HCT116 (cell line): ENCODE measurements at regions not wholly inside any gene's neighbourhood (a gene's known extent, or its start where the extent isn't known, plus 50 kb on each side); places are given as distances from the start of the nearest gene placed in this dataset.

Source experiments
- ATAC-seq: fragments of 200-7000 bp; cut with Tn5 transposase; 2 replicates; pipeline ENCODE4 v1.9.1; 2020; ENCODE audit warnings: mild to moderate bottlenecking, moderate library complexity
- BruUV-seq: library from RNA; stranded (reverse); fragments of 400-500 nt; replicated peaks from 2 replicates; lab custom pipeline; 2021; lab: Mats Ljungman, UMichigan
- CTCF ChIA-PET: fragments of 300-600 bp; sonication (Branson Sonifier 250); formaldehyde crosslinking; loops from one replicate; lab custom pipeline; 2021; ENCODE audit warnings: antibody characterized with exemption; lab: Charles Lee
- POLR2A ChIA-PET: fragments of 300-600, 350-600 bp; sonication (Branson Sonifier 250); formaldehyde crosslinking; loops from one replicate; lab custom pipeline; 2021; ENCODE audit warnings: antibody characterized with exemption; lab: Charles Lee
- RAD21 ChIA-PET, 2 experiments: fragments of 300-600 bp; sonication (Branson Sonifier 250); formaldehyde crosslinking; loops; one replicate each; lab custom pipeline; 2023; ENCODE audit warnings: low total read pairs in 2 of 2; ENCODE audit not compliant: uncharacterized antibody in 2 of 2, unreplicated experiment in 2 of 2, low non-redundant PET in 1 of 2; lab: Charles Lee
- DNase-seq: peaks from one replicate; pipeline ENCODE4 v3.0.0-alpha.2; 2010; ENCODE audit warnings: low read depth, low spot score
- H2AFZ ChIP-seq: fragments of 200-600 bp; shearing (Covaris generic), sonication (generic); 2 replicates; pipeline ENCODE4 v1.6.1; 2017; ENCODE audit warnings: low read depth, mixed run types, mixed read lengths, antibody characterized with exemption, low read length; ENCODE audit not compliant: poor library complexity, severe bottlenecking
- H3K27ac ChIP-seq: 2 replicates; pipeline ENCODE4 v1.5.1; 2012; ENCODE audit warnings: low read depth, low read length
- H3K27me3 ChIP-seq: fragments of 200-600 bp; sonication (generic); 2 replicates; pipeline ENCODE4 v1.6.1; 2016; ENCODE audit warnings: mixed run types, low read length, mixed read lengths; ENCODE audit not compliant: insufficient read depth
- H3K36me3 ChIP-seq, 2 experiments: fragments of 200-500 bp in 1 of 2; fragments of 200-600 bp in 1 of 2; sonication (Bioruptor generic) in 1 of 2; sonication (generic) in 1 of 2; 2 replicates each; pipeline versions ENCODE4 v1.5.1 to v1.6.1; 2014 to 2016; ENCODE audit warnings: low read length in 2 of 2, inconsistent platforms in 1 of 2, mixed read lengths in 1 of 2, mixed run types in 1 of 2; ENCODE audit not compliant: insufficient read depth in 2 of 2, control insufficient read depth in 1 of 2
- H3K4me1 ChIP-seq, 2 experiments: fragments of 200-600 bp in 1 of 2; sonication (generic) in 1 of 2; 2 replicates each; pipeline versions ENCODE4 v1.5.1 to v1.6.1; 2012 to 2017; ENCODE audit warnings: low read length in 2 of 2, inconsistent platforms in 1 of 2, mild to moderate bottlenecking in 1 of 2, mixed read lengths in 1 of 2, mixed run types in 1 of 2, moderate library complexity in 1 of 2; ENCODE audit not compliant: insufficient read depth in 2 of 2, control insufficient read depth in 1 of 2
- H3K4me2 ChIP-seq: fragments of 200-600 bp; sonication (generic); 2 replicates; pipeline ENCODE4 v1.6.1; 2017; ENCODE audit warnings: mixed run types, low read length, mixed read lengths
- H3K4me3 ChIP-seq, 2 experiments: fragments of 200-600 bp in 1 of 2; sonication (generic) in 1 of 2; replicated peaks in 1 of 2; 2 replicates each; pipeline ENCODE4 v1.5.1; 2011 to 2016; ENCODE audit warnings: low read length in 2 of 2, control low read depth in 1 of 2, low read depth in 1 of 2, mild to moderate bottlenecking in 1 of 2, mixed read lengths in 1 of 2, mixed run types in 1 of 2
- H3K79me2 ChIP-seq: fragments of 200-600 bp; sonication (generic); 2 replicates; pipeline ENCODE4 v1.6.1; 2017; ENCODE audit warnings: mild to moderate bottlenecking, mixed run types, low read length, moderate library complexity, mixed read lengths; ENCODE audit not compliant: insufficient read depth
- H3K9ac ChIP-seq: fragments of 200-600 bp; sonication (generic); 2 replicates; pipeline ENCODE4 v1.6.1; 2016; ENCODE audit warnings: low read length, mixed read lengths
- H3K9me2 ChIP-seq: fragments of 200-600 bp; sonication (generic), shearing (Covaris generic); 2 replicates; pipeline ENCODE4 v1.6.1; 2017; ENCODE audit warnings: mixed run types, mild to moderate bottlenecking, moderate library complexity; ENCODE audit not compliant: insufficient read depth
- H3K9me3 ChIP-seq, 2 experiments: fragments of 200-500 bp in 1 of 2; fragments of 200-600 bp in 1 of 2; sonication (Bioruptor generic) in 1 of 2; sonication (generic) in 1 of 2; 2 replicates each; pipeline ENCODE4 v1.6.1; 2014 to 2017; ENCODE audit warnings: low read length in 2 of 2, mixed read lengths in 2 of 2, inconsistent platforms in 1 of 2, low read depth in 1 of 2, mild to moderate bottlenecking in 1 of 2, mixed run types in 1 of 2, moderate library complexity in 1 of 2; ENCODE audit not compliant: control insufficient read depth in 1 of 2, insufficient read depth in 1 of 2
- H4K20me1 ChIP-seq: fragments of 200-600 bp; sonication (generic), shearing (Covaris generic); 2 replicates; pipeline ENCODE4 v1.6.1; 2017; ENCODE audit warnings: mixed run types, mild to moderate bottlenecking, moderate library complexity; ENCODE audit not compliant: insufficient read depth
- CTCF ChIP-seq, 3 experiments: fragments of 200-600 bp in 1 of 3; sonication (generic) in 1 of 3; IDR thresholded peaks in 2 of 3; conservative IDR thresholded peaks in 1 of 3; 2 replicates each; pipeline ENCODE4 v1.5.1; 2012 to 2017; ENCODE audit warnings: low read depth in 2 of 3, low read length in 2 of 3, antibody characterized with exemption in 1 of 3, borderline replicate concordance in 1 of 3, control low read depth in 1 of 3, mild to moderate bottlenecking in 1 of 3, mixed read lengths in 1 of 3, mixed run types in 1 of 3, moderate library complexity in 1 of 3; ENCODE audit not compliant: insufficient read depth in 1 of 3
- EGR1 ChIP-seq: IDR thresholded peaks from 2 replicates; pipeline ENCODE4 v1.6.1; 2012; ENCODE audit warnings: low read depth
- ELF1 ChIP-seq: IDR thresholded peaks from 2 replicates; pipeline ENCODE4 v1.6.1; 2012; ENCODE audit warnings: low read depth, borderline replicate concordance
- EZH2 ChIP-seq: fragments of 200-600 bp; sonication (generic); IDR thresholded peaks from 2 replicates; pipeline ENCODE4 v1.6.1; 2017; ENCODE audit warnings: antibody characterized with exemption, mixed run types
- EZH2phosphoT487 ChIP-seq: fragments of 200-600 bp; IDR thresholded peaks from 2 replicates; pipeline ENCODE4 v1.6.1; 2018; ENCODE audit warnings: antibody characterized with exemption, borderline replicate concordance
- JUND ChIP-seq: IDR thresholded peaks from 2 replicates; pipeline ENCODE4 v1.6.1; 2012
- MAX ChIP-seq: IDR thresholded peaks from 2 replicates; pipeline ENCODE4 v1.6.1; 2012
- POLR2AphosphoS5 ChIP-seq: IDR thresholded peaks from 2 replicates; pipeline ENCODE4 v1.6.1; 2011; ENCODE audit warnings: mild to moderate bottlenecking, low read depth, low read length, moderate library complexity
- RAD21 ChIP-seq: IDR thresholded peaks from 2 replicates; pipeline ENCODE4 v1.6.1; 2012; ENCODE audit warnings: low read depth, mild to moderate bottlenecking
- REST ChIP-seq: IDR thresholded peaks from 2 replicates; pipeline ENCODE4 v1.6.1; 2012; ENCODE audit warnings: low read depth
- SIN3A ChIP-seq: IDR thresholded peaks from 2 replicates; pipeline ENCODE4 v1.6.1; 2012; ENCODE audit warnings: low read depth
- SP1 ChIP-seq: IDR thresholded peaks from 2 replicates; pipeline ENCODE4 v1.6.1; 2012; ENCODE audit warnings: low read depth
- SRF ChIP-seq: IDR thresholded peaks from 2 replicates; pipeline ENCODE4 v1.6.1; 2012; ENCODE audit warnings: low read depth
- YY1 ChIP-seq: IDR thresholded peaks from 2 replicates; pipeline ENCODE4 v1.6.1; 2011; ENCODE audit warnings: low read length, low read depth, moderate library complexity, mild to moderate bottlenecking; ENCODE audit not compliant: insufficient replicate concordance; ENCODE audit errors: extremely low read depth
- ZBTB33 ChIP-seq: IDR thresholded peaks from 2 replicates; pipeline ENCODE4 v1.6.1; 2011; ENCODE audit warnings: mild to moderate bottlenecking, low read length, moderate library complexity; ENCODE audit not compliant: insufficient replicate concordance; ENCODE audit errors: extremely low read depth
- ZFX ChIP-seq: fragments of 450-650 bp; IDR thresholded peaks from 2 replicates; pipeline ENCODE4 v1.6.1; 2017
- ZNF274 ChIP-seq: fragments of 200-500 bp; sonication (Bioruptor generic); IDR thresholded peaks from 2 replicates; pipeline ENCODE4 v1.6.1; 2014; ENCODE audit warnings: mild to moderate bottlenecking, low read depth, low read length, inconsistent platforms
- intact Hi-C: fragments of 100-400 bp; cut with micrococcal nuclease; formaldehyde crosslinking; loops from 2 replicates; pipeline ENCODE4 v1.10.0; 2022

GRCh38 chr18:75683426-75683825 is 255.9 kb upstream of the SMIM21 start:
- Histone ChIP-seq H4K20me1 (no peaks in the 10 kb centered on the region), H3K9me3 (no peaks in the 10 kb centered on the region), H3K4me3 (no peak overlapping the region), H3K9me2 (no peaks in the 10 kb centered on the region), H3K4me2 (no peak overlapping the region), H3K36me3 (no peaks in the 10 kb centered on the region), H2AFZ (no peak overlapping the region), H3K79me2 (no peaks in the 10 kb centered on the region), H3K27ac (no peak overlapping the region), H3K4me1 (no peaks in the 10 kb centered on the region), H3K9ac (no peak overlapping the region), H3K27me3 (no peaks in the 10 kb centered on the region)
- no peak for ATAC-seq
- TF ChIP-seq POLR2AphosphoS5 (no peak), YY1 (no peak), ZBTB33 (no peak), REST (no peak), CTCF (IDR thresholded peaks at IDR 0.05 in 2 of 3, conservative IDR thresholded peaks at IDR 0.05 in 1 of 3; ENCODE audit: borderline replicate concordance in 1 of 3, insufficient read depth in 1 of 3, low read depth in 2 of 3, low read length in 2 of 3) (no peak), JUND (no peak), RAD21 (no peak), SIN3A (no peak), MAX (no peak), ZNF274 (no peak), EGR1 (no peak), EZH2phosphoT487 (no peak), ZFX (no peak), SRF (no peak), SP1 (no peak), ELF1 (no peak), EZH2 (no peak)
- BruUV-seq = no TSS peak
- RAD21 ChIA-PET = no interaction called here
- no peak for DNase-seq
- POLR2A ChIA-PET = no interaction called here
- CTCF ChIA-PET = no interaction called here
- intact Hi-C loops = no loop called here
